HG03095 (cell line): ENCODE measurements at regions not wholly inside any gene's neighbourhood (a gene's known extent, or its start where the extent isn't known, plus 50 kb on each side); places are given as distances from the start of the nearest gene placed in this dataset.
"Not testable (repeated sequence)": the region's sequence is repeated elsewhere in the genome, so short reads cannot be mapped to it uniquely, and the experiment has no call there.

Experiments
- ATAC-seq: cut with Tn5 transposase; IDR thresholded peaks from one replicate; pipeline ENCODE4 v1.9.1; 2021; ENCODE audit warnings: moderate library complexity; ENCODE audit not compliant: unreplicated experiment

DNA sequence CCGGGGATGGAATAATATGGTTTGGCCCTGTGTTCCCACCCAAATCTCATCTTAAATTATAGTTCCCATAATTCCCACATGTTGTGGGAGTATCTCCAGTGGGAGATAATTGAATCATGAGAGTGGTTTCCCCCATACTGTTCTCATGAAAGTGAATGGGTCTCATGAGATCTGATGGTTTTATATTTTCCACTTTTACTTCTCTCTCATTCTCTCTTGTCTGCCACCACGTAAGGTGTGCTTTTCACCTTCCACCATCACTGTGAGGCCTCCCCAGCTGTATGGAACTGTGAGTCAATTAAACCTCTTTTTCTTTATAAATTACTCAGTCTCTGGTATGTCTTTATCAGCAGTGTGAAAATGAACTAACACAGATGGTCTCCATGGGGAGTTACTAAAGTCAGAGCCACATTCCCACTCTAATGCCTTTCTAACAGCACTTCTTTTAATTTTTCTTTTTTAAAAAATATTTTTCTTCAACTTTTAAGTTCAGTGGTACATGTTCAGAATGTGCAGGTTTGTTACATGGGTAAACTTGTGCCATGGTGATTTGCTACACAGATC is 306.6 kb downstream of the DTHD1 start:
- ATAC-seq, result no peak

- ATAC-seq, result no peak
Observed at GRCh38 chr4:36590343-36590742, 308.9 kb downstream of the DTHD1 start.

DNA sequence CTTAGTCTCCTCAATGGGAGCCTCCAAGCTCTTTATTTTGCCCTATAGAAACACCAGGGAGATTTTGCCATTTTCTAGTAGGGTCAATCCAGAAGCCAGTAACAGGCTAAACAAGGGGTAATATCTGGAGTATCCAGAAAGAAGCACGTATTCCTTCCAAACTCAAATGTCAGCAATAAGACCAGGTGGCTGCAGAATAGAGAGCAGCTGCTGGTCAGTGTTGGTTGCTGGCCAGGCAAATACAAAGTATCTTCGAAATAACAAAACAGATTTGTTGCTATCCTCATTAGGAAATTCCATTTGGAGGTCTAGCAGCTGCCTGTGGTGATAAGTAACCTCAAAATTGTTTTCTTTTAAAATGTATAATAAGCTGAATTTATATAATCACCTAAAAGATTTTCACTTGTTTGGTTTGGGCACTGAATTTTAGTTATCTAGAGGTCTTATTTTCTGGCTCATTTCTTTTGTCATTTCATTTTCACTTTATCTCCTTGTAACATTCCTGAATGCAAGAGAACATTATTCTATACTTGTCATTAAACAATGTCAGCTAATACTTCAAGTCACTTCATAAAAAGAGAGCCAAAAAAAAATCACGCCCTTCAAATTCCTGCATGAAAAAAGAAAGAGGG is 320.6 kb downstream of the DTHD1 start:
- no peak for ATAC-seq

GRCh38 chr4:36609661-36610060 is 328.2 kb downstream of the DTHD1 start:
- ATAC-seq, result no peak

DNA sequence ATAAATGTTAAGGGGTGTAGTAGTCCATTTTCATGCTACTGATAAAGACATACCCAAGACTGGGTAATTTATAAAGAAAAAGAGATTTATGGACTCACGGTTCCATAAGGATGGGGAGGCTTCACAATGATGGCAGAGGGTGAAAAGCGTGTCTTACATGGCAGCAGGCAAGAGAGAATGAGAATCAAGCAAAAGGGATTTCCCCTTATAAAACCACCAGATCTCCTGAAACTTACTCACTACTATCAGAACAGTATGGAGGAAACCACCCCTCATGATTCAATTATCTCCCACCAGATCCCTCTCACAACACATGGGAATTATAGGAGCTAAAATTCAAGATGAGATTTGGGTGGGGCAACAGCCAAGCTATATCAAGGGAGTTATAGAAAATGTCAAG is 329.2 kb downstream of the DTHD1 start:
- ATAC-seq, result no peak

- not testable (repeated sequence) for ATAC-seq
Observed at GRCh38 chr4:36613142-36613541, 331.7 kb downstream of the DTHD1 start.

GRCh38 chr4:36614011-36614410 is 332.6 kb downstream of the DTHD1 start:
- ATAC-seq, result no peak

- no peak for ATAC-seq
Observed at GRCh38 chr4:36618102-36618501, 336.7 kb downstream of the DTHD1 start.

- no peak for ATAC-seq
Observed at GRCh38 chr4:36624030-36624429, 342.6 kb downstream of the DTHD1 start.

DNA sequence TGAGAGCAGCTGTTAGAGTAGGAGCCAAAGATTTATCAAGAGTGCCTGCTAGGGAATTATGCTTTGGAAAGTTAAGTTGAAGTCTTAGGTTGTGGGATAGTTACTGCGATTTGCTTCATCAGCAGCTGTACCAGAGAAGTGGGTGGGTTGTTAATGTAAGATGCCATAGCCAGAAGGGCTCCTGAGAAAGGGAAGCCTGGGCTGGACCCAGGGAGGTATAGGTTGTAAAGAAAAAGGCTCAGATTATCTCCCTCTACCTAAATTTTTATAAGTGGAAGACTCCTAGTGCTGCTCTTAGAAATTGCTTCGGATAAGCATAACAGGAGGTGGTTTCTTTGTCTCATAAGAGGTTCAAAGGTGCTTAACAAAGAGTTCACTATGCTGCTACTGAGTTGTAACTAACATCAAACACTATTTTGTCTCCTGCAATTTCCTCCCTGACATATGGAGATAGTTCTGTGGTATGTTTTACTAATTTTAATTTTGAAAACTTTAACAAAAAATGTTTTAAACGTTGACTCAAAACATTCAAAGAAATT is 356.9 kb downstream of the DTHD1 start:
- no peak for ATAC-seq

GRCh38 chr4:36640876-36641275 is 359.5 kb downstream of the DTHD1 start:
- no peak for ATAC-seq

DNA sequence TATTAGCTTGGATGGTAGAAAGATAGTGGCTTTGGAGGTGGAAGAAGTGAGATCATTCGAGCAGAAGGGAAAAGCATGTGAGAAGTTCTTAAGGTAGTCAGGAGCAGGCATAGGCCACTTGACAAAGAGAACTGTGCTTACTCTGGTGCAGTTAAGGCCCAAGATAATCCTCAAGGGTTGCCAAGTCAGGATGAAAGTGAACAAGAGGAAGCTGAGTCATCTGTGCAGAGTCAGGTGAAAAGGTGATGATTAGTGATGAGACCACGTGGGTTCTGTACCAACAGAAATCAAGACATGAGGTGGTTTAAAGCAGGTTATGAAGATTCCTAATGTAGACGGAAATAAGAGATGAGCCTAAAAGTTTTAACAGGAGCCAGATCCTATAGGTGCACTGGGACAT is 369.8 kb downstream of the DTHD1 start:
- ATAC-seq, result peak; percentile 99

DNA sequence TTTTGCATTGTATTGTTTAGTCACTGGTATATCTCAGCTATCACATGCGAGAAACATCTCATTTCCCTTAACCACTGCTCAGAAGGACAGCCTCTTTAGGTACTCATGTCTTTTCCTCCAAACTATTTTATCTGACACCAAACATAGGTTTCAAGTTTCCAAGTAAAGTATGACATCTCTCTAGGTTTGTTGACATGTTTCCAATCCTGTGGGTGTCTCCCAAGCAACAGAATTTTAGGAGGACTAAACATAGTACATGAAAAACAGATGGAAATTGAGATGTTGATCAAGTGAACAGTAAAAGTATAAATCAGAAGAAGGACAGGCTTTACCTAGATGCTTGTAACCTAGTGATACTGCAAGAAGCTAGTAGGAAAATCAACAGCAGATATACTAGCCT is 371.4 kb downstream of the DTHD1 start:
- ATAC-seq, result no peak

DNA sequence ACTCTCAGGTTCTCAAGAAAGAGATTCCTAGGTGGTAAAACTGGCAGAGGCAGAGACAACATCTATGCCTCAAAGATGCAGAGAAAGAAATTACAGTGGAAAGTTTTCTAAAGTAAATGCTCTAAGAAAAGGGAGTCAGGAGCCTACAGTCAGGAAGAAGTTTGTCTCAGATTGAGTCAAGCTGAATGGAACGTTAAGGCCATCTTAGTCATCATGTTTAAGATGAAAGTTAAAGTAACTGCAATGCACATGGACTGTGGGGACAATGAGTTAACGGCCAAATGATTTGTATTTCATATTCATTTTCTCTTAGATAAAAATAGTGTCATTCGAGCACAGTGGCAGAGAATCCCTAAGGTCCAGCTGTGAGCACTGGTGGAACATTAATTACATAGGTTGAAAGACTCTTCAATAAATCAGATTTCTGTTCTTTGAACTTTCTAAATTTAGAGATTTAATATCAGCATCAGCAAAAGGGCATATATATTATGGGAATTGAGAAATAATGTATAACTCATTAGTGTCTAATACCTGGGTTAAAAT is 384.6 kb downstream of the DTHD1 start:
- no peak for ATAC-seq

DNA sequence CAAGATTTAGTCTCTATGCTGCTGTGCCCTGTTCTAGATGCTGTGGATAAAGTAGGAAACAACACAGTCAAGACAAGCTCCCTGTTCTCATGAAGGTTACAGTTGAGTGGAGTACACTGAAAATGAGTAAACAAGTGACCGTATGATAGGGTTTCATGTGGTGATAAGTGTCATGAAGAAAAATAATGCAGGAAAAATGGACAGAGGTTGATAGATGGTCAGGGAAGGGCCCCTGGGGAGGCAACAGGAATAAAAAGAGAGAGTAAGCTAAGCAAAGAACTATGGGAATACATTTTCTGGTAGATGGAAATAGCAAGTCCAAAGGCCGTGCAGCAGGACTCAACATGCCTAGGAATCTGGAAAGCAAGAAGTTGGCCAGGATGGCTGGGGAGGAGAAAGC is 394.0 kb downstream of the DTHD1 start:
- no peak for ATAC-seq

DNA sequence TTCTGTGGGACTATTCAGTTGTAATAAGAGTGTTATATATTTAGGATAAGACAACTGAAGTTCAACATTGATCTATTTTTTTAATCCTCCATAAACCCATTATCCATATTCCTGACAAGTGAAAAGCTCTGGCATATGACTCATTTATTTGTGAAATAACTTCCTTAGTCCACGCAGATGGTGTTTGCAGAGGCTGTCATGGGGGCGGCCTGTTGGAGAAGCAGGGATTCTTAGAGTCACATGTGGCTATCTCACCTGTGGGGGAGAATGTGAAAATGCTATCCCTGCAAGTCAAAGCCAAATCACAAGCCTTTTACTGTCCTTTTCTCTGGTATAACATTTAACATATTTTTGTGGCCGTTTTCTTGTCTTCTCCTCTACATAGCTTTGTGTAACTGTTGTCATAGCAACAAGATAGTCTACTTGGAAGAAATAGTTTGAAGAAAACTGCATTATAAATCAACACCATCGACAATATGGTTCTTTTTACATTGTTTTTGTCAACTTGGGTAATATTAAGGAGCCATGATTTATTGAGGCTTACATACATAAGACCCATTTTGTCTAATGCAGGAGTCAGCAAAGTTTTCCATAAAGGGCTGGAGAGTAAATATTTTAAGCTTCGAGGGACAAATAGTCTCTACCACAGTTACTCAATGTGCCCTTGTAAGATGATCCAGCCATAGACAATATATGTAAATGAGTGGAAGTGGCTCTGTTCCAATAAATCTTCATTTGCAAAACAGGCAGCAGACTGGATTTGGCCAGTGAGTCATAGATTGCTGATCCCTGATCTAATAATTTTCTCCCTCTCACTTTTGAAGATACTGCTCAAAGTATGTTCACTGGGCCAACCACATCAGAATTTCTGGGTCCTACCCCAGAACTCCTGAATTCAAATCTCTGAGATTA is 395.0 kb downstream of the DTHD1 start:
- ATAC-seq, result no peak

DNA sequence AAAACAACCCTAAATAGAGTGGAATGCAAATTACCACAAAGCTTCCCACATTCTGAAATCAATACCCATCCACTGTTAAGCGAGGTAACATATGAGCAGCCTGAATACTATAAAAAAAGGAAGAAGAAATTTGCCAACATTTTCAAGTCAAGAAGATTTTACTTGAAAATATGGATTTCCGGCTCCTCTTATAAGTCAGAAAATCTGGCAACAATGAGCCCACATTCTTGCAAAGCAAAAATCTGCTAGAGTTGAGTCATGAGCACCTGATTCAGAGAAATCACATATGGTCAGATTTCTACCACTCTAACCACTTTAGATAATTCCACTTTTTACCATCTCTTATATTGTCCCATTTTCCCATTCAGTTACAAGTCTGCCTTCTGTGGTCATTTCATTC is 395.7 kb downstream of the DTHD1 start:
- ATAC-seq, result no peak

GRCh38 chr4:36677874-36678273 is 396.5 kb downstream of the DTHD1 start:
- ATAC-seq, result no peak

DNA sequence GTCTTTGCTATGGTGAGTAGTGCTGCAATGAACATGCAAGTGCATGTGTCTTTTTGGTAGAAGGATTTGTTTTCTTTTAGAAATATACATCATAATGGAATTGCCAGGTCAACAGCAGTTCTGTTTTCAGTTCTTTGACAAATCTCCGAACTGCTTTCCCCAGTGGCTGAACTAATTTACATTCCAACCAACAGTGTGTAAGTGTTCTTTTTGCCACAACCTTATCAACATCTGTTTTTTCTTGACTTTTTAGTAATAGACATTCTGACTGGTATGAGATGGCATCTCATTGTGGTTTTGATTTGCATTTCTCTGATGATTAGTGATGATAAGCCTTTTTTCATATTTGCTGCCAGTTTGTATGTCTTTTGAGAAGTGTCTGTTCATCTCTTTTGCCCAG is 406.3 kb downstream of the DTHD1 start:
- ATAC-seq, result no peak

DNA sequence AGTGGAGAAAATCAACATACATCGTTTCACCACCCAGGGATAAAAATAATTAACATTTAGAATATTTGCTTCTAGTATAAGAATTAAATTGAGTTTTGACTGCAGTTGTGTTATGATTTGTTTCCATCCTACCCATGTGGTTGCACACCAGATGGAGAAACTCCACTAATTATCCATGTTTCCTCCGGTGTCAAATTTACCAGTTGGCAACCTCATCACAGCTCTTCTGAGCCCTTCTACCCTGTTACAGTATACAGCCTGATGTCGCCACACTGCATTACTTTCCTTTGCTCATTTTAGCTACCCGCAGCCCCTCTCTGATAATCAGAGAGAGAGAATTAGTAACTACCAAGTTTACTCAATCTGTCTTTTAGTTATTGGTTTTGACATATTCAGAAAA is 411.2 kb downstream of the DTHD1 start:
- no peak for ATAC-seq

- no peak for ATAC-seq
Observed at GRCh38 chr4:36702245-36702644, 420.8 kb downstream of the DTHD1 start.

DNA sequence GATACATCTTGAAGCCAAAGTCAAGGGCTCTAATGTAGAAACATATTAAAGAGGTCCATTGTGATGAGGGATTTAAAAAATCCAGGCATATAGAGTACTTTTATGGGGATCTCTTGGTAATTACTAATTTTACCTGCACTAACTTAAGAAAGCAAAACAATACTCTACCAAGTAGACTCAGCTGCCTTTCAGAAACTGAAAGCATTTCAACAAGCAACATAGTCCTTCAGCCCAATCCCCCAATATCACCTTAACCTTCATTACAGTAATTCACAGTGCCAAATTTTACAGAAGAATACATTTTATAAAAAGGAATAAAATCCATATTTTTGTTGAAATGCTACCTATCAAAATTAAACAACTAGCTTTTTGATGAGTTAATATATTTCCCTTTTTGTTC is 422.9 kb downstream of the DTHD1 start:
- ATAC-seq, result no peak
